Right lobe of liver (tissue), 6 donors: ENCODE measurements at regions not wholly inside any gene's neighbourhood (a gene's known extent, or its start where the extent isn't known, plus 50 kb on each side); places are given as distances from the start of the nearest gene placed in this dataset.
"Not testable (repeated sequence)": the region's sequence is repeated elsewhere in the genome, so short reads cannot be mapped to it uniquely, and the experiment has no call there.

ENCODE experiments used
- ATAC-seq, 4 donors: fragments of 200-7000 bp; cut with Tn5 transposase; one replicate each; pipeline ENCODE4 v1.9.1; 2020; ENCODE audit warnings: mild to moderate bottlenecking in 4 of 4, moderate library complexity in 4 of 4
- DNase-seq, 3 donors: peaks; one replicate each; pipeline ENCODE4 v3.0.0-alpha.2; 2020
- H3K27ac ChIP-seq, 3 donors: fragments of 200-600 bp; one replicate each; pipeline ENCODE4 v1.8.0; 2022
- H3K27me3 ChIP-seq, 2 donors: fragments of 200-600 bp; one replicate each; pipeline ENCODE4 v1.8.0; 2022
- H3K36me3 ChIP-seq, 4 donors: fragments of 200-600 bp; sonication (generic) in 1 of 4; one replicate each; pipeline versions ENCODE4 v1.5.1 to v1.8.0; 2017 to 2022; ENCODE audit warnings: control low read depth in 1 of 4
- H3K4me1 ChIP-seq, 4 donors: fragments of 200-600 bp; sonication (generic) in 1 of 4; one replicate each; pipeline versions ENCODE4 v1.5.1 to v1.8.0; 2017 to 2022; ENCODE audit warnings: control low read depth in 1 of 4
- H3K4me3 ChIP-seq, 3 donors: fragments of 200-600 bp; one replicate each; pipeline ENCODE4 v1.8.0; 2022
- H3K9me3 ChIP-seq, 4 donors: fragments of 200-600 bp; sonication (generic) in 1 of 4; one replicate each; pipeline versions ENCODE4 v1.5.1 to v1.8.0; 2017 to 2022; ENCODE audit warnings: control low read depth in 1 of 4
- POLR2A ChIP-seq: fragments of 450-650 bp; IDR thresholded peaks from one replicate; pipeline ENCODE4 v1.6.1; 2017; ENCODE audit warnings: antibody characterized with exemption, mild to moderate bottlenecking
- WGBS: methylation state at CpG from one replicate; pipeline ENCODE4 v1.1.6; 2018; ENCODE audit warnings: low coverage, low lambda C conversion rate; ENCODE audit not compliant: insufficient coverage; ENCODE audit errors: missing lambda C conversion rate; 5-methylcytosine and 5-hydroxymethylcytosine counted together
- intact Hi-C, 2 donors: fragments of 100-400 bp; cut with DNase I; formaldehyde crosslinking; loops; one replicate each; pipeline versions ENCODE4 v1.11.2 to v1.14.1; 2022
- TF ChIP-seq, protein P1 (sequence below), 4 donors: fragments of 200-600 bp in 3 of 4; fragments of 450-650 bp in 1 of 4; IDR thresholded peaks; one replicate each; pipeline versions ENCODE4 v1.5.1 to v1.8.0; 2016 to 2022; ENCODE audit warnings: antibody characterized with exemption in 4 of 4, mild to moderate bottlenecking in 2 of 4
- donor health status: DM: no; HTN: yes; CAD: no.
- donor health status: DM: no; HTN: no; CAD: no.
- donor health status: DM: no; HTN: no; CAD: no.
- donor health status: DM: no; HTN: yes; CAD: no.
- donor health status: DM: no; HTN: yes; CAD: no.

DNA sequence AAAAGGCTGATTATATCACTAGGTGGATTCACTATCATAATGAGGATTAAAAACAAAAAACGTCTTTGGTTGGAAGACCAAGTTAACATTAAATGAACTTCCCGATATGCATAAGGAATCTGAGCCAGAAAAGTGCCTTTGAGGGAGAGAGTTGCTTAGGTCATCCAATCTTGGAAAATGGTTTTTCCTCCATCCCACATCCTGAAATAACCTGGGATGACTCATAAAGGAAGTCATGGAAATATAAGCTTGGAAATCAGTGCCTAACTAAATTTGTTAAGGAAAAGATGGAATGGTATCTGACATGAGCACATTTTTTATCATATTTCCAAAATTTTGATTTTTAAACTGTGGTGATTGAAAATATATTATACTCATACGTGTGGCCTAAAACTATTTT, 66.0 kb downstream of the KBTBD8 start:
- no peaks in the 10 kb centered on the region for H3K36me3 ChIP-seq
- TF ChIP-seq, protein P1, sequence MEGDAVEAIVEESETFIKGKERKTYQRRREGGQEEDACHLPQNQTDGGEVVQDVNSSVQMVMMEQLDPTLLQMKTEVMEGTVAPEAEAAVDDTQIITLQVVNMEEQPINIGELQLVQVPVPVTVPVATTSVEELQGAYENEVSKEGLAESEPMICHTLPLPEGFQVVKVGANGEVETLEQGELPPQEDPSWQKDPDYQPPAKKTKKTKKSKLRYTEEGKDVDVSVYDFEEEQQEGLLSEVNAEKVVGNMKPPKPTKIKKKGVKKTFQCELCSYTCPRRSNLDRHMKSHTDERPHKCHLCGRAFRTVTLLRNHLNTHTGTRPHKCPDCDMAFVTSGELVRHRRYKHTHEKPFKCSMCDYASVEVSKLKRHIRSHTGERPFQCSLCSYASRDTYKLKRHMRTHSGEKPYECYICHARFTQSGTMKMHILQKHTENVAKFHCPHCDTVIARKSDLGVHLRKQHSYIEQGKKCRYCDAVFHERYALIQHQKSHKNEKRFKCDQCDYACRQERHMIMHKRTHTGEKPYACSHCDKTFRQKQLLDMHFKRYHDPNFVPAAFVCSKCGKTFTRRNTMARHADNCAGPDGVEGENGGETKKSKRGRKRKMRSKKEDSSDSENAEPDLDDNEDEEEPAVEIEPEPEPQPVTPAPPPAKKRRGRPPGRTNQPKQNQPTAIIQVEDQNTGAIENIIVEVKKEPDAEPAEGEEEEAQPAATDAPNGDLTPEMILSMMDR (IDR thresholded peaks at IDR 0.05), result no peak
- TF ChIP-seq POLR2A, result no peak
- no peak overlapping the region for H3K4me3 ChIP-seq
- 32% methylated on average over 3 of the region's 3 CpGs for WGBS
- H3K27me3 ChIP-seq, result no peaks in the 10 kb centered on the region
- H3K4me1 ChIP-seq, result no peaks in the 10 kb centered on the region
- DNase-seq (no peak), ATAC-seq (peak in 2 of 4 donors; percentile 22 to 24)
- H3K27ac ChIP-seq, result no peak overlapping the region
- intact Hi-C loops, result no loop called here
- H3K9me3 ChIP-seq, result no peaks in the 10 kb centered on the region

GRCh38 chr3:67067251-67067650, 69.1 kb downstream of the KBTBD8 start:
- H3K27me3 ChIP-seq, result no peaks in the 10 kb centered on the region
- no peaks in the 10 kb centered on the region for H3K36me3 ChIP-seq
- no peak for ATAC-seq
- H3K27ac ChIP-seq, result no peak overlapping the region
- DNase-seq, result no peak
- no peak for TF ChIP-seq POLR2A
- TF ChIP-seq, protein P1 (IDR thresholded peaks at IDR 0.05), result no peak
- intact Hi-C loops, result no loop called here
- no peaks in the 10 kb centered on the region for H3K4me1 ChIP-seq
- H3K9me3 ChIP-seq, result no peaks in the 10 kb centered on the region
- WGBS, result 55% methylated on average over 4 of the region's 4 CpGs
- no peak overlapping the region for H3K4me3 ChIP-seq

GRCh38 chr3:67072640-67073039, 74.5 kb downstream of the KBTBD8 start:
- ATAC-seq, DNase-seq, intact Hi-C loops: not testable (repeated sequence)

GRCh38 chr3:67073812-67074211, 75.7 kb downstream of the KBTBD8 start:
- TF ChIP-seq POLR2A, result no peak
- TF ChIP-seq, protein P1 (IDR thresholded peaks at IDR 0.05), result no peak
- 67% methylated on average over 1 of the region's 1 CpG for WGBS
- intact Hi-C loops, result no loop called here

More at GRCh38 chr3:67072640-67073039, 74.5 kb downstream of the KBTBD8 start:
- H3K4me1 ChIP-seq, H3K27me3 ChIP-seq, H3K9me3 ChIP-seq, H3K4me3 ChIP-seq, H3K27ac ChIP-seq, H3K36me3 ChIP-seq: not testable (repeated sequence)
- WGBS, result 69% methylated on average over 2 of the region's 2 CpGs

GRCh38 chr3:67075295-67075694, 77.2 kb downstream of the KBTBD8 start:
- DNase-seq (no peak), ATAC-seq (no peak)
- Histone ChIP-seq H3K4me1 (no peaks in the 10 kb centered on the region), H3K27ac (no peak overlapping the region), H3K36me3 (no peaks in the 10 kb centered on the region), H3K27me3 (no peaks in the 10 kb centered on the region), H3K4me3 (no peak overlapping the region), H3K9me3 (no peaks in the 10 kb centered on the region)
- TF ChIP-seq POLR2A, result no peak
- TF ChIP-seq, protein P1 (IDR thresholded peaks at IDR 0.05), result no peak
- WGBS, result 64% methylated on average over 2 of the region's 2 CpGs
- intact Hi-C loops, result no loop called here

More at GRCh38 chr3:67073812-67074211, 75.7 kb downstream of the KBTBD8 start:
- ATAC-seq, result no peak
- Histone ChIP-seq H3K4me3 (no peak overlapping the region), H3K27ac (no peak overlapping the region), H3K27me3 (no peaks in the 10 kb centered on the region), H3K36me3 (no peaks in the 10 kb centered on the region), H3K9me3 (no peaks in the 10 kb centered on the region), H3K4me1 (no peaks in the 10 kb centered on the region)
- DNase-seq, result no peak
